Kidney tubule cell (primary cell): ENCODE measurements at regions not wholly inside any gene's neighbourhood (a gene's known extent, or its start where the extent isn't known, plus 50 kb on each side); places are given as distances from the start of the nearest gene placed in this dataset.
"Not testable (repeated sequence)": the region's sequence is repeated elsewhere in the genome, so short reads cannot be mapped to it uniquely, and the experiment has no call there.

Experiments used
- DNase-seq: peaks from one replicate; pipeline ENCODE4 v3.0.0-alpha.2; 2018; ENCODE audit warnings: low spot score

DNA sequence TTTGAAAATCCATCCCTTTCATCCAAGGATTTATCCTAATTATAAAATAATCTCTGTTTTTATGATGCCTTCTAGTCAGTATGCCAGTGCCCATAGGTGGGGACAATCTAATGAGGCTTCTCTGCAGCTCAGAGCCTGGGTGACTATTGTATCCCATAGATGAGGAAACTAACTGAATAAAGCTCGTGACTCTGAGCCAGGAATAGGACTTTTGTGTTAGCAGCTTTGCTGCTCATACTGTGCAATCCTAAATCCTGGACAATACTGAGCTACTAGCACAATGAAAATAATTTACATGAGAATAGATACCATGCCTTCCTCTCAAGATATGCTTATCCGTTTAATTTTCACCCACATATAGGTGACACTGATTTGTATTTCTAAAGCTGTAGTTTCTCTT, 443.0 kb downstream of the PLK2 start:
- no peak for DNase-seq

DNA sequence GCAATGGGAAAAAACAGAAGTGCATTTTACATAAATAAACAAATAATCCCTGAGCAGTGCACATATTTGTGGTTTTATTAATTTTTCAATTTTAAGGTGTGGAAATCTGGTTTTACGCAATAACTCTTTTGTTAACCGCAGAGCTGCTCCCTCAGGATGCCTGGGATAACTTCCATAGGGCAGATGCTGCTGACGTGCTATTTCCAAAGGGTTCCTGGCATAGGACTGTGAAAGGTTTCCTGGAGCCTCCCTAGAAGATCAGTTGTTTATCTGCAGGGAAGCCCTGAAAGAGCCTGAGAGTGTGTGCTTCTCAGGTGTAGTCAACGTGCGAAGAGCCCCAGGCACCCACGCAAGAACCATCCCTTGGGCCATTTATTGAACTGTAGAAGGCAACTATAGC, 443.5 kb downstream of the PLK2 start:
- no peak for DNase-seq

DNA sequence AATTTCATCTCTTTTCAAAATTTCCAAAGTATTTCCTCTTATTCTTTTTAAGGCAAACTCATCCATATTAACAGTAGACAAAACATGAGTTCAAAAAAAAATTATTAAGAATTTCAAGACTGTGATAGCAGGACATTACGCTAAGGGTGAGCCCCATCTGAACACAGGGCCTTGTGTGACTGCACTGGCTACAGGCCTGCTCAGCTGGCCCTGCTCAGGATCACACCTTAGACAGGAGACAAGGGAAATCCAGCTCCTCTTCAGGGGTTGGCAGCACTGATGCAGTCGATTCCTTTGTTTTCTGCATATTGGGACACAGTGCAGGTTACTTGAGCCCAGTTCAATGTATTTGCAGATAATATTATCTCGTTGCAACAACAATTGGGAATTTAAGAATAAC, 444.7 kb downstream of the PLK2 start:
- no peak for DNase-seq

DNA sequence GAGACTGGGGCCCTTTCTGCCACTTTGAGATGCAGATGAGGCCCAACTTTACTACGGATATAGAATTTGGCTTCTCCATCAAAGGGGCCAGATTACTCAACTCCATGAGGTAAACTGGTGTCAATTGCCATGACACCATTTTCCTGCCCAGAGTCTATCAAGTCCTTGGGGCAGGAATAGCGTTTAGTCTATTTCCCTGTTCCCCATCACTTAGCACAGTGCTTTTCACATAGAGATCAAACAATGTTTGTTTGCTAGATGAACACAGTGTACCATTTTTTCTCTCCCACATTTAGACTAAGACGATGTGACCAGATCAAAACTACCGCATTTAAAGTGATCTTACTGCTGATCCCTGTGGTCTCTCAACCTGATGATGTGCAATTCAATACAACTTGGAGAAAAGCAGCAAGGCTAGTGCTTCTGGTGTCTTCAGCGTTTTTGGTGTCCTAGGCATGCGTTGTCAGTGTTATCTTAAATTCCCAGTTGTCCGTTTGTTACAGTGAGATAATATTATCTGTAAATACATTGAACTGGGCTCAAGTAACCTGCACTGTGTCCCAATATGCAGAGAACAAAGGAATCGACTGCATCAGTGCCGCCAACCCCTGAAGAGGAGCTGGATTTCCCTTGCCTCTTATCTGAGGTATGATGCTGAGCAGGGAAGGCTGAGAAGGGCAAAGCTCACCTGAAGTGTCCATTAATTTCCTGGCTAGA, 446.2 kb downstream of the PLK2 start:
- DNase-seq = no peak

DNA sequence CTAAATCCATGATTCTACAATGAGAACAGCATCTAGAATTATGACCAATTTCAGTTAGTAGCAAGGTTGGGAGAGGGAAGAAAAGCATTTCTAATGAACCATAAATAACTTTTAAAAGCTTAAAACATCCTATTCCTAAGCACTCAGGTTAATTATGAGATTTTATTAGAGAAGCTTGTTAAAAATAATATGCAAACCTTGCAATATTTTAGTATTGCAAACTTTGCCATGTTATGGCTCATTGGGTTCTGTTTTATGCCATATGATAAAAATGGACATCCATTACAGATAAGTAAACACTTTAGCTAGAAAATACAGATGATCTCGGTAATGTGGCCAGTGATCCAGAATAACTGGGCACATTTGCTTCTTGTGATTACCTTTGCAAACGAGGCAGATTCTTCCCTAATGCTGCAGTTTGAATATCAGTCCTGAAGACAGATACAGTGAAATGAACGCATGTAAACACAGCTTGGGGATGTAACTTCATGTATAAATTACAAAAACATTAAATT, 447.0 kb downstream of the PLK2 start:
- DNase-seq = no peak

DNA sequence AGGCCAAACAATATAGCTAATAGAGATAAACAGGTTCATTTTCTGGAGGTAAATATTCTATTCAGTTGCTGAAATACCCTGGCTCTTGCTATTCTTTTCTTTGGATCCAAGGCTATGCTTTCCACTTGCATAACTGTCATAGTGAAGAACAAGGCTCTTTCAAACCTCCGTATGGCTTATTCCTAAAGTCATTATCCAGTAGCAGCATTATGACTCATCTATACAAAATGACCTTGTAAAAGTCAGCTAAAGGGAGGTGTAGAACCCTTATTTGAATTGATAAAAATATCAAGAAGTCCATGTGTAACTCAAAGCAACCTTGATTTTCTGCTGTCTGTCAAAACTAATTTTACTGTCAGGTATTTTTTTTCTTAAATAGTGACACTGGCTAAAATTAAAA, 447.8 kb downstream of the PLK2 start:
- DNase-seq = no peak

DNA sequence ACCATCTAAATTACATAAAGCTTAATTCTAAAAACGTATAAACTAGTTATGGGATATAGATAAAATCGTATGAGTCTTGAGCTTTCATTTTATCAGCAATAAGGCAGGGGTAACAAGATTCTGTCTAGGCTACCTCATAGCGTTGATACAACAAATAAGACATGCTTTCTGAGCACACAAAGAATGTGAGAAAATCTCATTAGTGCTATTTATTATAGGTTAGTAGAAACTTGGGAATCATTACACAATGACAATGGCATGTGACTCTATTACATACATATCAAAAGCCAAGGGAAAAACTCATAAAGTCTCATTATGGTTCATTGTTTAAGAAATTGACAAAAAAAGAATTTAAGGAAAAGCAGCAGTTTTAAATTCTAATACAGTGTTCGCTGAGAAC, 448.6 kb downstream of the PLK2 start:
- no peak for DNase-seq

DNA sequence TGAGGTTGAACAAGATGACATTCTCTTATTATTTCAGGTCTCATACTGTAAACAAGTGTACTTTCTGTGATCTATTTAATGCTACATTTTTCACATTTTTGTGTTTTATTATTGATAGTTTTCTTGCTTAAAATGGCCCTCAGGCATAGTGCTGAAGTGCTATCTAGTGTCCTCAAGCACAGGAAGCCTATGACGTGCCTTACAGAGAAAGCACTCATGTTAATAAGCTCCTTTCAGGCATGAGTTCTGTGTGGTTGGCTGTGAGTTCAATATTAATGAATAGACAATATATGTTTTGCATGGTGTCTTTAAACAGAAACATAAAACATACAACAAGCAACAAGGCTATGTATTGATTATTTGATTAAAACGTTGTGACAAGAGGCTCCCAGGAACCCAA, 450.1 kb downstream of the PLK2 start:
- no peak for DNase-seq

DNA sequence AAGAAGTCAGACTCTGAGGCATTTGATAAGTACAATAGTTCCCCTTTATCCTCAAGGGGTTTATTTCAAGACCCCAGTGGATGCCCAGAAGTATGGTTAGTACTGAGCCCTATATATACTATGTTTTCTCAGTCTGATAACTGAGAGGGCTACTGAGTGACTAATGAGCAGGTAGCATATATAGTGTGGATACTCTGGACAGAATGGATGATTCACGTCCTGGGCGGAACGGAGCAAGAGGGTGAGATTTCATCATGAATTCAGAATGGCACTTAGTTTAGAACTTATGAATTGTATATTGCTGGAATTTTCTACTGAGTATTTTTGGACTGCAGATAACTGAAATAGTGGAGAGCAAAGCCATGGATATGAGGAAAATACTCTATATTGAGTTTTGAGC, 457.6 kb downstream of the PLK2 start:
- DNase-seq = peak; percentile 52

DNA sequence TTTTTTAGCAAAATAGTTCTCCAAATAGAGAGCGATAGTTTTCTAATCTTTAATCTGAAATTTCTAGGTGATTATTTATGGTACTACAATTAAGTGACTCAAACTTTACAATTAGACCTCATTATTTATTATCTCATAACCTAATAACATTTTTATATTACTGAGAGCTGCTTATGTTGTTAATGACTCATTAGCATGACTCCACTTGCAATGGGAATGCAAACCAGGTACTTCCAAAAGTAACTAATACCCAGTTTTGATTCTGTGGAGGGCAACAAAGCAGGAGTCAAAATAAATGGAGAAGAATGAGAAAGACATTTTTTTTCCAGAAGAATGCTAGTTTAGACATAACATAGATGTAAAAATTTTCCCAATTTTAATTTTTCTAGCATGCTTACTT, 466.0 kb downstream of the PLK2 start:
- DNase-seq = no peak

DNA sequence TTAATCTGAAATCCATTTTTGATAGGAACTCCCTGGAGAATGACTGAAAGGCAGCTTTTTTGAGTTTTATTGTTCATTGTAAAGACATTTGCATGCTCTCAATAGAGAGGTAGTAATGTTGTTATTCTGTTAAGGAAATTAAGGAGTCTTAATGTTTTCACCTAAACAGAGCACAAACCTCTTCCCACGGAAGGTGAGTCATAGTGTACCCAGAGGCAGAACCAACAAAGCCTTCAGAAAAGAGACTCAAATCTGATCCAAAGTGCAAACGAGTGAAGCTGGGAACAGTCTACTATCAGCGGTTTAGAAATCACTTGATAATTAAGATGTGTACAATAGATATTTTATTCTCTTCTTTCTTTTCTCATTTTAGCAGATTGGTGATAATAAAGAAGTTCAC, 470.5 kb downstream of the PLK2 start:
- peak; percentile 39 for DNase-seq

DNA sequence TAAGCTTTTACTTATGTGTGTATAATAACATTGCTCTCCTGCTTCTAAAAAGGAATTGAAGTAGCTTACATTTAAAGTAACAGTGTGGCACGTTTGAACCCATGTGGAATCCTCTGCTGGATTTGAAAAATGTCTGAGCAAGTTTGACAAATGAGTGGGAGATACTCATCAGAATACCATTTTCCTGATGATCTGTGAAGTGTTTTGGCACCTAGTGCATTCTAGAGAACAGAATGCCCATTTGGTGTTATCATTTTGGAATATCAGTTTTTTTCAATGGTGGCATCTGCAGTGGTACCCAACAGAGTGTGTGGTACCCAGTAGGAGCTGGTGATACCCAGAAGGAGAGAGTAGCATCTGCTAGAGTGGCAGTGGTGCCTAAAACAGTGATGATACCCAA, 471.1 kb downstream of the PLK2 start:
- DNase-seq = no peak

DNA sequence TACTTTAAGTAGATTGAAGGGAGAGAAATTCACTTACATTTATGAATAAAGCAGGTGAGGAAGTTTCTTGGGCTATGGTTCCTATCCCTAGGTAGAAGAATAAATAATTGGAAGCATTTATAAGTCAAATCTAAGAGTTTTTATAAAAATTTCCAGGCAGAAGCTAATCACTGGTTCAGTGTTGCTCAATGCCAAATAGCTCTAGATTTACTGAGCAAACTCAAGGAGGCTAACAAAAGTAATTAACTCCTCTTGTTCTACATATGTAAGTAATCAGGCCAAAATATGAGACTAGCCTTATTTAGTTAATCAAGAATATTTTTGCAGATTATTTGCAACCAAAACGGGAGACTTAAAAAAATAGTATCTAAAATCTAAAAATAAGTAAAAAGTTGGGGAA, 472.3 kb downstream of the PLK2 start:
- DNase-seq = no peak

DNA sequence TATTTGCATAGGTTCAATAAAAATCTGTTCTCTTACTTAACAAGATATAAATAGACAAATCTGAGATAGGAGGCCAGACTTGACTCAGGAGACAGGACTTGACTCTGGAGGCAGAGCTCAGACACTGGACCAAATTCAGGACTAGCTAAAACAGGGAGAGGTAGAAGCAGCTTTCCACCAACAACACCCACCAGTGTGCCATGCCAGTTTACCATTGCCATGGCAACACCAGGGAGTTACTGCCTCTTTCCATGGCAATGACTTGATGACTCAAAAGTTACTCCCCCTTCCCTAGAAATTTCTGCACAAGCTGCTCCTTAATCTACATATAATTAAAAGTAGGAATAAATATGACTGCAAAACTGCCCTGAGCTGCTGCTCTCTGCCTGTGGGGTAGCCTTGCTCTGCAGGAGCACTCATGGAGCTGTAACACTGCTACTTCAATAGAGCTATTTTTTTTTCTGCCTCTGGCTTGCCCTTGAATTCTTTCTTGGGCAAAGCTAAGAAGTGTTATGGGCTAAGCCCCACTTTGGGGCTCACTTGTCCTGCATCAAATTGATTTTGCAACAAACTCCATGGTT, 473.0 kb downstream of the PLK2 start:
- peak; percentile 75 for DNase-seq

DNA sequence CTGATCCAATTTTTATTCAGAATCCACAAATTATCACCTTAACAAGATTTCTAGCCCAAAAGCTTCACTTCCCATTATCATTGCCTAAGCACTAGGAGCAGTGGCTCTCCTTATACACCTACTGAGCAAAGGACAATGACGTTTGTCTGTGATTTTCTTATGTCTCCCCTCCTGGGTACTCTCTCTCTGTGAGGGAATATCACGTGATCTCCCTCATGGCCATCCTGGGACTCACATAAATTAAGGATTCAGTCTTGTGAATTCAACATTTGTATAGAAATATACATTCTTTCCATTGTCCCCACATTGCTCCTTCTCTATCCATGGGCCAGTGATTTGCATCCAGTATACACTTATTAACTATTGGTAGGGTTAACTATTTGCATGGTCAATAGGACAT, 476.5 kb downstream of the PLK2 start:
- no peak for DNase-seq

DNA sequence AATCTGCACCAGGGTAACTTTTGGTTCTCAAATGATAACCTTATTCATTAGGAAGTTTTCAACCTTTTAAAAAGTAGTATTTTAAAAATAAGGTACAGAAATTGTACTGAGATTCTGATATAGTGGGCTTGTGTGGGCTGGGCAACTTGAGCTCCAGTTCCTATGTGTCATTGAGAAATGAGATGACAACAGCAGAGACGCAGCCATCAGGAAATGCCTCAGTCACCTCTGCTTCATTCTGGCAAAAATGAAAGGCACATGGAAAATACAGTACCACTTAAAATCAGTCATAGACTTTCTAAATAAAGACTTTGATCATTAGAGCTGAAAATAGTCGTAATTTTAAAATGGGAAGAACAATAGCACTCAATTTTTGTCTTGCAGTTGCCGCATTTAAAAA, 480.2 kb downstream of the PLK2 start:
- DNase-seq = no peak

DNA sequence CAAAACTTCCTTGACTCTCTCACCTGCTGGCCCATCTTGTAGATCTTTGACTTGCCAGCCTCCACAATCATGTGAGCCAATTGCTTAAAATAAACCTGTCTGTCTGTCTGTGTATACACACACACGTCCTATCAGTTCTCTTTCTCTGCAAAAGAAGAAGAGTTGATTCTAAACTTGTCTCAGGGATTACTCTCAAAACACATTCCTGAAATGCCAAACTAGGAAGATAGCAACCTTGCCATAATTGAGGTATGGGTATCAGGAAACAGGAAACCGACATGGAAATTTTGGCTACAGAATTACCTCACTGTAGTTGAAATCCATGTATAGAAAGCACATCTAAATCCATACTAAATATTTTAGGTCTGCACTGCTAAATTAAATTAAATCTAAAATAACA, 483.4 kb downstream of the PLK2 start:
- DNase-seq = peak; percentile 47

DNA sequence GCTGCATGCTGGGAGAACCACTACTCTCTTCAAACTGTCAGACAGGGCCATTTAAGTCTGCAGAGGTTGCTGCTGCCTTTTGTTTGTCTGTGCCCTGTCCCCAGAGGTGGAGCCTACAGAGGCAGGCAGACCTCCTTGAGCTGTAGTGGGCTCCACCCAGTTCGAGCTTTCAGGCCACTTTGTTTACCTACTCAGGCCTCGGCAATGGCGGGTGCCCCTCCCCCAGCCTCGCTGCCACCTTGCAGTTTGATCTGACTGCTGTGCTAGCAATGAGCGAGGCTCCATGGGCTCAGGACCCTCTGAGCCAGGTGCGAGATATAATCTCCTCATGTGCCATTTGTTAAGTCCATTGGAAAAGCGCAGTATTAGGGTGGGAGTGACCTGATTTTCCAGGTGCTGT, 487.8 kb downstream of the PLK2 start:
- not testable (repeated sequence) for DNase-seq

DNA sequence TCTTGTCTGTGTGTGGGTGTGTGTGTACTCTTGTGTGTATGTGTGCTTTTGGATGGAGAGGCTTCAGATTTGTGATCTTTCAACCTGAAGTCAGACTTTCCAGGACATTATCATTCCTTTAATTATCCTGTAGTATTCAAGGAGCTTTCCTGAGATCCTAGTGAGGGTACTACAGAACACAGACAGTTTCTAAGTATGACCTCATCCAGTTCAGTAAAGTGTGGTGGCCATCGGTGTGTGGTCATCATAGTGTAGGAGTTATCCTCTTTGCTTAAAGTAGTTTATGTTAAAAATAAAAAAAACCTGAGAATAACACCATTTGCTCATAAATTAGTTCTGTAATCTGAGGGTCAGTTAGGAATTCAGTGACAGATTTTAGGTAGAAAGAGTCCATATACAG, 478.0 kb upstream of the ACTBL2 start:
- no peak for DNase-seq

DNA sequence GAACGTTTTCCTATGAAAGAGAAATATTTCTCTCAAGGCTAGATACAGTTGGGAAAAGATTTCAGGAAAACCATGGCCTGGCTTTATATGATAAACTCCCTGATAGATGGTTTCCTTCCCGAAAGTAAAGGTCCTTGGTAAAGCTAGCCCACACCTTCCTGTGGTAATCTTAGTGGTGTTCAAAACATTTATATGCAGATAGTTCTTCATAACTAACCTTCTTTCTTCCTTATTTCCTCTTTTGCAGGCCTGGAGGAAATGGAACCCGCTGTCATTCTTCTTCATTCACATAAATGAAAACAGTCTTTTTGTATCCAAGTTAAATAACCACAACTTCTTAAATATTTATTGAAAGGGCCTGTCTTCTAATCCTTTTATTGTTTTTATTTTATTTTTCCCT, 474.0 kb upstream of the ACTBL2 start:
- DNase-seq = no peak

DNA sequence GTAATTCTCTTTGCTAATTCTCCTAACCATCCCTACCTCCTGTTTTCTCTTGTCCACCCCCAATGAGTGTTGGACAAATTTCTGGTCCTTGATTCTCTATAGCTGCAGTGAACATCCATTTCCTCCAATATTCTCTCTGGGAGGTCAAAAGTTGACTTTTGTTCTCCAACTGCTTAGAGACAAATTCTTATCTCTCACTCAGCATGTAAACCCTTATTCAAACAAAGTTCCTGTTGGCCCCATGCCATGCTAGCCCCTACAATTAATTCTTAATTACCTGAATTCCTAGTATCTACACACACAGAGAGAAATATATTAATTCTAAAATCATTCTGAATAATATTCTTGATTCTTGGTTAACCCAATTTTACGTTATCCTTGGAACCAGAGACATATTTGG, 472.9 kb upstream of the ACTBL2 start:
- DNase-seq = no peak

DNA sequence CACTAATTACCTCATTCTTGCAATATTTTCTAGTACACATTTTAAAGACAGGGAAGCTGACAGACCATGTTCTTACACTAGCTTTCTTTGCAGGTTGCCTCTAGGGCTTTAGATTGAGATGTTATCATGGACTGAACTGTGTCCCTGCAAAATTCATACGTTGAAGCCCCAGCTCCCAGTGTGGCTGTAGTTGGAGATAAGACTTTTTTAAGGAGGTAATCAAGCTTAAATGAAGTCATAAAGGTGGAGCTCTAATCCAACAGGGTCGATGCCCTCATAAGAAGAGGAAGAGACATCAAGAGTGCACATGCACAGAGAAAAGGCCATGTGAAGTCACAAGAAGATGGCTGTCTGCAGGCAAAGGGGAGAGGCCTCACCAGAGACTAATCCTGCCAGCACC, 471.2 kb upstream of the ACTBL2 start:
- DNase-seq = no peak

DNA sequence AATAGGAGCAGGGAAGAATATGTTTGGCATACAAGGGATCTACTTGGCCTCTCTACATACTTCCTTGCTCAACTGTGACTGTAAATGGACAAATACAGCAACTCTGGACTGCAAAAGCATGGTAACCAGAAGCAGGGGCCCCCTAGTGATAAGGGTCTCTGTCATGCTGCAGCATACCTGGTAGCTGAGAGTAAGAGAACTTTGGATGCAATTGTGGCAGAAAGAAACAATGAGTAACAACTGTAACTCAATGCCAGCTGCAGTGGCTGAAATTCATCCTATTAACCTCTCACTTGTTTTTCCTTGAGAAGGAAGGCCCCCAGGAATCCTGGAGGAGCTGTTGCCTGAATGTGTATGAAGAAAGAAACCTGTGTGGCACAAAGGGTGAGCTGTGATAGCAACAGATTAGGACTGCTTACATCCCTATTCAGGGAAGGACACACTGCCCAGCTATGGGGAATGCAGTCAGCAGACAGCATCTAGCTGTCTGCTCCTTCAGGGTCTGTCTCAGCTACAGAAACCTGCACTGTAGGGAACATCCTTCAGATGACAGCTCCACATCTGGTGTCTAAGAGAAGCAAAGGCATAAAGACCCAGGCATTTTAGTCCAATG, 468.1 kb upstream of the ACTBL2 start:
- DNase-seq = no peak

DNA sequence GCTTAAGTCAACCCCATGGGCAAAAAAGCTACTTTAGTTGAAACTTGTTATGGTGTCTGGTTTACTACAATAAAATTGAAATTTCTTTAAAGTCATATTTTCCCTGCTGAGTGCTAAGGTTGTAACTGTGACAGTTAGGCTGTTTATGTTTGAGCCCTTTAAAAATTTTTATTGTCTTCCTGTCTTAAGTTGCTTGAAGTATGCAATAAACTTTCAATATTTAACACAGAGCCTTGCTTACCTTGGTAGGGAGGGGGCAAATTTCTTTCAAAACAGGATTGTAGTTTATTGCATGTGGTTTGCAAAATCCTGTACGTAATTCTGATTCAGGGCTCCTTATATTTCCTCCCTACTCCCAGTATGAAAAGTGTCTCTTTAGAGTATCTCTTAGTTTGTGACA, 465.5 kb upstream of the ACTBL2 start:
- no peak for DNase-seq
